ENCODE measurements at regions not wholly inside any gene's neighbourhood (a gene's known extent, or its start where the extent isn't known, plus 50 kb on each side); places are given as distances from the start of the nearest gene placed in this dataset.
A peak's percentile ranks its signal among the peaks of the same experiment; 100 is the strongest.

- TF ChIP-seq CTCF (IDR thresholded peaks at IDR 0.05) (peak; percentile 54 to 87 (median 70)), POLR2A (IDR thresholded peaks at IDR 0.05) (no peak)
Measured at GRCh38 chrX:106481341-106481740, 130.4 kb upstream of the RADX start.

Data from body of pancreas (tissue), 4 donors.